ENCODE measurements at regions not wholly inside any gene's neighbourhood (a gene's known extent, or its start where the extent isn't known, plus 50 kb on each side); places are given as distances from the start of the nearest gene placed in this dataset.

GRCh38 chr6:54722328-54722727 lies 124.2 kb upstream of the FAM83B start:
- H3K4me1 ChIP-seq, result no peaks in the 10 kb centered on the region
- H3K36me3 ChIP-seq, result no peaks in the 10 kb centered on the region
- DNase-seq, result no peak
- TF ChIP-seq, protein P1, sequence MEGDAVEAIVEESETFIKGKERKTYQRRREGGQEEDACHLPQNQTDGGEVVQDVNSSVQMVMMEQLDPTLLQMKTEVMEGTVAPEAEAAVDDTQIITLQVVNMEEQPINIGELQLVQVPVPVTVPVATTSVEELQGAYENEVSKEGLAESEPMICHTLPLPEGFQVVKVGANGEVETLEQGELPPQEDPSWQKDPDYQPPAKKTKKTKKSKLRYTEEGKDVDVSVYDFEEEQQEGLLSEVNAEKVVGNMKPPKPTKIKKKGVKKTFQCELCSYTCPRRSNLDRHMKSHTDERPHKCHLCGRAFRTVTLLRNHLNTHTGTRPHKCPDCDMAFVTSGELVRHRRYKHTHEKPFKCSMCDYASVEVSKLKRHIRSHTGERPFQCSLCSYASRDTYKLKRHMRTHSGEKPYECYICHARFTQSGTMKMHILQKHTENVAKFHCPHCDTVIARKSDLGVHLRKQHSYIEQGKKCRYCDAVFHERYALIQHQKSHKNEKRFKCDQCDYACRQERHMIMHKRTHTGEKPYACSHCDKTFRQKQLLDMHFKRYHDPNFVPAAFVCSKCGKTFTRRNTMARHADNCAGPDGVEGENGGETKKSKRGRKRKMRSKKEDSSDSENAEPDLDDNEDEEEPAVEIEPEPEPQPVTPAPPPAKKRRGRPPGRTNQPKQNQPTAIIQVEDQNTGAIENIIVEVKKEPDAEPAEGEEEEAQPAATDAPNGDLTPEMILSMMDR (IDR thresholded peaks at IDR 0.05), result no peak
- no peaks in the 10 kb centered on the region for H3K9me3 ChIP-seq
- H3K27ac ChIP-seq, result no peak overlapping the region
- H3K9ac ChIP-seq (ENCODE audit: low read depth in 2 of 2, low read length in 2 of 2), result no peak overlapping the region
- intact Hi-C loops (cut with DNase I), result no loop called here
- no peak overlapping the region for H3K4me3 ChIP-seq
- H3K27me3 ChIP-seq, result no peaks in the 10 kb centered on the region

GRCh38 chr6:54729716-54730115 lies 116.9 kb upstream of the FAM83B start:
- no peak for DNase-seq
- TF ChIP-seq, protein P1 (IDR thresholded peaks at IDR 0.05), result no peak
- H3K9me3 ChIP-seq, result no peaks in the 10 kb centered on the region
- H3K4me1 ChIP-seq, result no peaks in the 10 kb centered on the region
- no peak overlapping the region for H3K27ac ChIP-seq
- intact Hi-C loops (cut with DNase I), result no loop called here
- no peak overlapping the region for H3K4me3 ChIP-seq
- H3K36me3 ChIP-seq, result no peaks in the 10 kb centered on the region
- no peak overlapping the region for H3K9ac ChIP-seq (ENCODE audit: low read depth in 2 of 2, low read length in 2 of 2)
- no peaks in the 10 kb centered on the region for H3K27me3 ChIP-seq

- Histone ChIP-seq H3K4me1 (no peaks in the 10 kb centered on the region), H3K9ac (ENCODE audit: low read depth in 2 of 2, low read length in 2 of 2) (no peak overlapping the region), H3K27me3 (no peaks in the 10 kb centered on the region), H3K27ac (no peak overlapping the region), H3K36me3 (no peaks in the 10 kb centered on the region), H3K4me3 (no peak overlapping the region), H3K9me3 (no peaks in the 10 kb centered on the region)
- TF ChIP-seq, protein P1 (IDR thresholded peaks at IDR 0.05), result no peak
- intact Hi-C loops (cut with DNase I), result no loop called here
- DNase-seq, result peak; percentile 66
Observed at GRCh38 chr6:54730767-54731630, 115.6 kb upstream of the FAM83B start.

GRCh38 chr6:54737247-54737646 lies 109.3 kb upstream of the FAM83B start:
- intact Hi-C loops (cut with DNase I), result no loop called here
- TF ChIP-seq, protein P1 (IDR thresholded peaks at IDR 0.05), result no peak

DNA sequence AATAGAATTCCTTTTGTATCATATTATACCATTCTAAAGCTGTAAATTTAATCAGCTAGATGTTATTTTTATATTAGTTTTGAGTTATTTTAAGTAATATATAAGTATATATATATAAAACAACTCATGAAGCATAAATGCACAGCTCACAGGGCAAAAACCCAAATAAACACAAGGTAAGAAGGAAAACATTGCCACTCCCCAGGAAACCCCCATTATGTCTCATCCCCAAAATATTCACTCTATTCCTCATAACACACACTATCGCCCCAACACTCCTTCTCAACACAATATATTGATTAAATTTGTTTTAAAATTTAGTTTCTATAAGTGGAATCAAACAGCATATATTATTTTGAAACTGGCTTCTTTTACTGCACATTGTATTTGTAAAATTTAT lies 98.6 kb upstream of the FAM83B start:
- Histone ChIP-seq H3K4me3 (no peak overlapping the region), H3K9ac (ENCODE audit: low read depth in 2 of 2, low read length in 2 of 2) (no peak overlapping the region), H3K27ac (no peak overlapping the region), H3K4me1 (no peaks in the 10 kb centered on the region), H3K27me3 (no peaks in the 10 kb centered on the region), H3K36me3 (no peaks in the 10 kb centered on the region), H3K9me3 (no peaks in the 10 kb centered on the region)
- TF ChIP-seq, protein P1 (IDR thresholded peaks at IDR 0.05), result no peak
- DNase-seq, result no peak
- intact Hi-C loops (cut with DNase I), result no loop called here

More at GRCh38 chr6:54737247-54737646, 109.3 kb upstream of the FAM83B start:
- Histone ChIP-seq H3K27me3 (no peaks in the 10 kb centered on the region), H3K9me3 (no peaks in the 10 kb centered on the region), H3K4me1 (no peaks in the 10 kb centered on the region), H3K36me3 (no peaks in the 10 kb centered on the region), H3K4me3 (no peak overlapping the region), H3K27ac (no peak overlapping the region), H3K9ac (ENCODE audit: low read depth in 2 of 2, low read length in 2 of 2) (no peak overlapping the region)
- DNase-seq, result no peak
